A549 (cell line): ENCODE measurements at regions not wholly inside any gene's neighbourhood (a gene's known extent, or its start where the extent isn't known, plus 50 kb on each side); places are given as distances from the start of the nearest gene placed in this dataset.

Experiments
- CTCF ChIP-seq: fragments of >200 bp; sonication (Bioruptor Twin); formaldehyde crosslinking; IDR thresholded peaks from 3 replicates; pipeline ENCODE4 v1.5.1; 2016
- EP300 ChIP-seq, 2 experiments: fragments of >200 bp; sonication (Bioruptor Twin); formaldehyde crosslinking; IDR thresholded peaks; 2 replicates in 1 of 2; 3 replicates in 1 of 2; pipeline ENCODE4 v1.6.1; 2016 to 2017
- JUN ChIP-seq, 2 experiments: fragments of >200 bp; sonication (Bioruptor Twin); formaldehyde crosslinking; IDR thresholded peaks; 2 replicates in 1 of 2; 3 replicates in 1 of 2; pipeline ENCODE4 v1.6.1; 2016 to 2017
- MYC ChIP-seq: IDR thresholded peaks from 2 replicates; pipeline ENCODE4 v1.6.1; 2012; ENCODE audit warnings: mild to moderate bottlenecking, inconsistent platforms, low read length, improper control_type of control experiment, borderline replicate concordance
- PHF8 ChIP-seq: fragments of 200-600 bp; sonication (generic); IDR thresholded peaks from 2 replicates; pipeline ENCODE4 v1.6.1; 2016; ENCODE audit warnings: low read depth, mild to moderate bottlenecking, antibody characterized with exemption, moderate library complexity, borderline replicate concordance
- TF ChIP-seq, protein P1 (sequence below): IDR thresholded peaks from 2 replicates; pipeline ENCODE4 v1.6.1; 2012

- TF ChIP-seq JUN (IDR thresholded peaks at IDR 0.05) (no peak), EP300 (IDR thresholded peaks at IDR 0.05) (no peak), PHF8 (no peak), CTCF (no peak), MYC (no peak)
- TF ChIP-seq, protein P1, sequence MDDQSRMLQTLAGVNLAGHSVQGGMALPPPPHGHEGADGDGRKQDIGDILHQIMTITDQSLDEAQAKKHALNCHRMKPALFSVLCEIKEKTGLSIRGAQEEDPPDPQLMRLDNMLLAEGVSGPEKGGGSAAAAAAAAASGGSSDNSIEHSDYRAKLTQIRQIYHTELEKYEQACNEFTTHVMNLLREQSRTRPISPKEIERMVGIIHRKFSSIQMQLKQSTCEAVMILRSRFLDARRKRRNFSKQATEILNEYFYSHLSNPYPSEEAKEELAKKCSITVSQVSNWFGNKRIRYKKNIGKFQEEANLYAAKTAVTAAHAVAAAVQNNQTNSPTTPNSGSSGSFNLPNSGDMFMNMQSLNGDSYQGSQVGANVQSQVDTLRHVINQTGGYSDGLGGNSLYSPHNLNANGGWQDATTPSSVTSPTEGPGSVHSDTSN, result no peak
Observed at GRCh38 chr10:129028451-129028850, 438.6 kb upstream of the MGMT start.
